NCI-H524 (cell line): ENCODE measurements at regions not wholly inside any gene's neighbourhood (a gene's known extent, or its start where the extent isn't known, plus 50 kb on each side); places are given as distances from the start of the nearest gene placed in this dataset.
A peak's percentile ranks its signal among the peaks of the same experiment; 100 is the strongest.
"Not testable (repeated sequence)": the region's sequence is repeated elsewhere in the genome, so short reads cannot be mapped to it uniquely, and the experiment has no call there.

Source experiments
- DNase-seq, 2 experiments: peaks; one replicate each; lab custom pipeline; 2025; lab: John Stamatoyannopoulos, UW

- no peak for DNase-seq
Measured at GRCh38 chr6:67541586-67541985, 1093.5 kb upstream of the ADGRB3 start.

GRCh38 chr6:67538032-67538431 lies 1097.0 kb upstream of the ADGRB3 start:
- DNase-seq, result no peak

- no peak for DNase-seq
Measured at GRCh38 chr6:67535946-67536345, 1099.1 kb upstream of the ADGRB3 start.

GRCh38 chr6:67506352-67506751 lies 1128.7 kb upstream of the ADGRB3 start:
- no peak for DNase-seq

GRCh38 chr6:67501755-67502154 lies 1133.3 kb upstream of the ADGRB3 start:
- no peak for DNase-seq

- DNase-seq, result no peak
Measured at GRCh38 chr6:67497749-67498148, 1137.3 kb upstream of the ADGRB3 start.

- DNase-seq, result no peak
Measured at GRCh38 chr6:67496191-67496590, 1138.9 kb upstream of the ADGRB3 start.

GRCh38 chr6:67493682-67494081 lies 1141.4 kb upstream of the ADGRB3 start:
- no peak for DNase-seq

- no peak for DNase-seq
Measured at GRCh38 chr6:67475700-67476099, 1159.4 kb upstream of the ADGRB3 start.

- no peak for DNase-seq
Measured at GRCh38 chr6:67467341-67467740, 1167.7 kb upstream of the ADGRB3 start.

GRCh38 chr6:67462725-67463124 lies 1172.4 kb upstream of the ADGRB3 start:
- not testable (repeated sequence) for DNase-seq

- DNase-seq, result no peak
Measured at GRCh38 chr6:67459556-67459955, 1175.5 kb upstream of the ADGRB3 start.

GRCh38 chr6:67458265-67458664 lies 1176.8 kb upstream of the ADGRB3 start:
- no peak for DNase-seq

- DNase-seq, result no peak
Measured at GRCh38 chr6:67451874-67452273, 1183.2 kb upstream of the ADGRB3 start.

- DNase-seq, result peak in 1 of 2 experiments; percentile 52
Measured at GRCh38 chr6:67450641-67451040, 1184.4 kb upstream of the ADGRB3 start.

- no peak for DNase-seq
Measured at GRCh38 chr6:67449602-67450001, 1185.5 kb upstream of the ADGRB3 start.

GRCh38 chr6:67433124-67433523 lies 1202.0 kb upstream of the ADGRB3 start:
- no peak for DNase-seq

- no peak for DNase-seq
Measured at GRCh38 chr6:67431076-67431475, 1204.0 kb upstream of the ADGRB3 start.

- DNase-seq, result not testable (repeated sequence)
Measured at GRCh38 chr6:67426686-67427085, 1208.4 kb upstream of the ADGRB3 start.

GRCh38 chr6:67412035-67412434 lies 1223.0 kb upstream of the ADGRB3 start:
- DNase-seq, result no peak

GRCh38 chr6:67411036-67411435 lies 1224.0 kb upstream of the ADGRB3 start:
- no peak for DNase-seq

- no peak for DNase-seq
Measured at GRCh38 chr6:67394254-67394653, 1240.8 kb upstream of the ADGRB3 start.

GRCh38 chr6:67393356-67393755 lies 1241.7 kb upstream of the ADGRB3 start:
- no peak for DNase-seq

GRCh38 chr6:67391955-67392354 lies 1243.1 kb upstream of the ADGRB3 start:
- no peak for DNase-seq

- no peak for DNase-seq
Measured at GRCh38 chr6:67369679-67370078, 1265.4 kb upstream of the ADGRB3 start.
